ENCODE measurements at regions not wholly inside any gene's neighbourhood (a gene's known extent, or its start where the extent isn't known, plus 50 kb on each side); places are given as distances from the start of the nearest gene placed in this dataset.

- TF ChIP-seq CTCF (IDR thresholded peaks at IDR 0.05 in 8 of 11, conservative IDR thresholded peaks at IDR 0.05 in 3 of 11) (no peak), POLR2AphosphoS5 (IDR thresholded peaks at IDR 0.05) (no peak)
Measured at GRCh38 chrX:39941332-39941920, 156.3 kb downstream of the BCOR start.

Data from spleen (tissue), 7 donors.